OCI-LY7 (cell line): ENCODE measurements at regions not wholly inside any gene's neighbourhood (a gene's known extent, or its start where the extent isn't known, plus 50 kb on each side); places are given as distances from the start of the nearest gene placed in this dataset.

Experiments
- BruUV-seq: library from RNA; stranded (reverse); fragments of 400-500 nt; replicated peaks from 2 replicates; lab custom pipeline; 2021; lab: Mats Ljungman, UMichigan
- CTCF ChIA-PET: fragments of 300-600 bp; sonication (Branson Sonifier 250); formaldehyde crosslinking; loops from one replicate; lab custom pipeline; 2022; ENCODE audit warnings: antibody characterized with exemption; ENCODE audit not compliant: unreplicated experiment; lab: Charles Lee
- POLR2A ChIA-PET: fragments of 300-600 bp; sonication (Branson Sonifier 250); formaldehyde crosslinking; loops from one replicate; lab custom pipeline; 2022; ENCODE audit warnings: antibody characterized with exemption; lab: Charles Lee
- DNase-seq: peaks from one replicate; pipeline ENCODE4 v3.0.0-alpha.2; 2015; ENCODE audit warnings: low spot score
- H2AFZ ChIP-seq: fragments of 200-600 bp; sonication (generic), shearing (Covaris generic); 2 replicates; pipeline ENCODE4 v1.6.1; 2014; ENCODE audit warnings: mild to moderate bottlenecking, antibody characterized with exemption, low read length, moderate library complexity
- H3K27ac ChIP-seq: fragments of 200-600 bp; sonication (generic); 2 replicates; pipeline ENCODE4 v1.5.1; 2014; ENCODE audit warnings: mixed run types, low read depth, mild to moderate bottlenecking, moderate library complexity, low read length, inconsistent platforms; ENCODE audit not compliant: poor library complexity, severe bottlenecking
- H3K36me3 ChIP-seq: fragments of 200-600 bp; sonication (generic); 2 replicates; pipeline ENCODE4 v1.6.1; 2014; ENCODE audit warnings: mild to moderate bottlenecking, antibody characterized with exemption, low read length, moderate library complexity, mixed read lengths; ENCODE audit not compliant: insufficient read depth
- H3K4me1 ChIP-seq: fragments of 200-600 bp; sonication (generic); 2 replicates; pipeline ENCODE4 v1.5.1; 2014; ENCODE audit warnings: mild to moderate bottlenecking, low read length; ENCODE audit not compliant: insufficient read depth, poor library complexity, severe bottlenecking
- H3K4me2 ChIP-seq: fragments of 200-600 bp; sonication (generic); 2 replicates; pipeline ENCODE4 v1.6.1; 2014; ENCODE audit warnings: mild to moderate bottlenecking, low read length
- H3K4me3 ChIP-seq: fragments of 200-600 bp; sonication (generic); 2 replicates; pipeline ENCODE4 v1.5.1; 2014; ENCODE audit warnings: mild to moderate bottlenecking, low read depth, low read length; ENCODE audit not compliant: poor library complexity, severe bottlenecking
- H3K79me2 ChIP-seq: fragments of 200-600 bp; sonication (generic); 2 replicates; pipeline ENCODE4 v1.6.1; 2016; ENCODE audit warnings: low read depth, mild to moderate bottlenecking, low read length, moderate library complexity, mixed read lengths; ENCODE audit not compliant: insufficient read depth
- H3K9me2 ChIP-seq: fragments of 200-600 bp; sonication (generic); 2 replicates; pipeline ENCODE4 v1.6.1; 2016; ENCODE audit warnings: mild to moderate bottlenecking, low read length, mixed read lengths; ENCODE audit not compliant: insufficient read depth
- H3K9me3 ChIP-seq: fragments of 200-600 bp; sonication (generic); 2 replicates; pipeline ENCODE4 v1.6.1; 2014; ENCODE audit warnings: mild to moderate bottlenecking, mixed run types, low read length, mixed read lengths
- H4K20me1 ChIP-seq: fragments of 200-600 bp; sonication (generic); 2 replicates; pipeline ENCODE4 v1.6.1; 2014; ENCODE audit warnings: mild to moderate bottlenecking, antibody characterized with exemption, low read length, moderate library complexity, mixed read lengths; ENCODE audit not compliant: insufficient read depth
- CTCF ChIP-seq: fragments of 200-600 bp; sonication (generic); conservative IDR thresholded peaks from 2 replicates; pipeline ENCODE4 v1.5.1; 2014; ENCODE audit warnings: mild to moderate bottlenecking, antibody characterized with exemption, low read length, moderate library complexity, mixed read lengths
- EZH2phosphoT487 ChIP-seq: fragments of 200-600 bp; sonication (generic); IDR thresholded peaks from 2 replicates; pipeline ENCODE4 v1.6.1; 2018; ENCODE audit warnings: low read depth, borderline replicate concordance, mild to moderate bottlenecking, mixed run types, antibody characterized with exemption, low read length, moderate library complexity, mixed read lengths
- intact Hi-C: fragments of 100-400 bp; cut with micrococcal nuclease; formaldehyde crosslinking; loops from one replicate; pipeline ENCODE4 v1.10.0; 2022; ENCODE audit not compliant: unreplicated experiment

GRCh38 chr1:96979304-96980268 is 258.0 kb downstream of the PTBP2 start:
- H3K9me3 ChIP-seq: no peaks in the 10 kb centered on the region
- H3K79me2 ChIP-seq: no peaks in the 10 kb centered on the region
- H3K27ac ChIP-seq: no peak overlapping the region
- H4K20me1 ChIP-seq: no peaks in the 10 kb centered on the region
- H2AFZ ChIP-seq: no peak overlapping the region
- no peak for DNase-seq
- H3K4me3 ChIP-seq: no peak overlapping the region
- ChIA-PET CTCF (no interaction called here), POLR2A (no interaction called here)
- intact Hi-C loops: no loop called here
- H3K4me2 ChIP-seq: no peak overlapping the region
- H3K36me3 ChIP-seq: no peaks in the 10 kb centered on the region
- TF ChIP-seq EZH2phosphoT487 (no peak), CTCF (no peak)
- BruUV-seq: no TSS peak
- no peaks in the 10 kb centered on the region for H3K9me2 ChIP-seq
- H3K4me1 ChIP-seq: no peaks in the 10 kb centered on the region

GRCh38 chr1:96980448-96980847 is 258.9 kb downstream of the PTBP2 start:
- intact Hi-C loops: no loop called here
- ChIA-PET CTCF (no interaction called here), POLR2A (interaction anchor here (0.7 kb wide), 1 partner anchor 1038 kb away, joined by 3 read pairs; no protein-coding TSS in a partner anchor)
- Histone ChIP-seq H3K9me3 (no peaks in the 10 kb centered on the region), H3K36me3 (no peaks in the 10 kb centered on the region), H3K4me2 (no peak overlapping the region), H4K20me1 (no peaks in the 10 kb centered on the region), H3K4me3 (no peak overlapping the region), H3K9me2 (no peaks in the 10 kb centered on the region), H3K4me1 (no peaks in the 10 kb centered on the region), H3K79me2 (no peaks in the 10 kb centered on the region), H2AFZ (no peak overlapping the region), H3K27ac (no peak overlapping the region)
- BruUV-seq: no TSS peak
- no peak for DNase-seq
- TF ChIP-seq EZH2phosphoT487: no peak
- no peak for TF ChIP-seq CTCF

GRCh38 chr1:96981181-96981580 is 259.6 kb downstream of the PTBP2 start:
- BruUV-seq: no TSS peak

More at GRCh38 chr1:96981181-96981580, 259.6 kb downstream of the PTBP2 start:
- no peak for TF ChIP-seq CTCF
- no peak for TF ChIP-seq EZH2phosphoT487
- Histone ChIP-seq H3K4me1 (no peaks in the 10 kb centered on the region), H4K20me1 (no peaks in the 10 kb centered on the region), H3K9me3 (no peaks in the 10 kb centered on the region), H3K27ac (no peak overlapping the region), H3K4me2 (no peak overlapping the region), H2AFZ (no peak overlapping the region), H3K9me2 (no peaks in the 10 kb centered on the region), H3K4me3 (no peak overlapping the region), H3K36me3 (no peaks in the 10 kb centered on the region), H3K79me2 (no peaks in the 10 kb centered on the region)
- DNase-seq: no peak
- ChIA-PET POLR2A (no interaction called here), CTCF (no interaction called here)
- intact Hi-C loops: no loop called here
